Panc1 (cell line): ENCODE measurements at regions not wholly inside any gene's neighbourhood (a gene's known extent, or its start where the extent isn't known, plus 50 kb on each side); places are given as distances from the start of the nearest gene placed in this dataset.

ENCODE experiments used
- ATAC-seq: fragments of 200-7000 bp; cut with Tn5 transposase; 2 replicates; pipeline ENCODE4 v1.9.1; 2020; ENCODE audit warnings: mild to moderate bottlenecking, moderate library complexity
- BruUV-seq: library from RNA; stranded (reverse); fragments of 400-500 nt; replicated peaks from 2 replicates; lab custom pipeline; 2021; lab: Mats Ljungman, UMichigan
- CTCF ChIA-PET: fragments of 300-600 bp; sonication (Branson Sonifier 250); formaldehyde crosslinking; loops from one replicate; lab custom pipeline; 2022; ENCODE audit warnings: antibody characterized with exemption; lab: Charles Lee
- POLR2A ChIA-PET: fragments of 300-600 bp; sonication (Branson Sonifier 250); formaldehyde crosslinking; loops from one replicate; lab custom pipeline; 2022; ENCODE audit warnings: antibody characterized with exemption; lab: Charles Lee
- DNase-seq: peaks from one replicate; pipeline ENCODE4 v3.0.0-alpha.2; 2010; ENCODE audit warnings: low read depth, low spot score
- H3K27ac ChIP-seq: 2 replicates; pipeline ENCODE4 v1.5.1; 2011; ENCODE audit warnings: mild to moderate bottlenecking, low read length, inconsistent platforms
- H3K27me3 ChIP-seq: fragments of 200-500 bp; sonication (Bioruptor generic); 2 replicates; pipeline ENCODE4 v1.6.0; 2014; ENCODE audit warnings: low read length, inconsistent platforms; ENCODE audit not compliant: control insufficient read depth, insufficient read depth
- H3K36me3 ChIP-seq: fragments of 200-500 bp; sonication (Bioruptor generic); 2 replicates; pipeline ENCODE4 v1.5.1; 2014; ENCODE audit warnings: inconsistent platforms, mild to moderate bottlenecking, low read length, moderate library complexity; ENCODE audit not compliant: control insufficient read depth, insufficient read depth
- H3K4me1 ChIP-seq: 2 replicates; pipeline ENCODE4 v1.5.1; 2011; ENCODE audit warnings: inconsistent platforms, mild to moderate bottlenecking, low read length, moderate library complexity; ENCODE audit not compliant: control insufficient read depth, insufficient read depth
- H3K4me3 ChIP-seq, 2 experiments: 2 replicates each; pipeline ENCODE4 v1.5.1; 2011 to 2012; ENCODE audit warnings: low read depth in 2 of 2, low read length in 2 of 2, mild to moderate bottlenecking in 2 of 2, inconsistent platforms in 1 of 2, moderate library complexity in 1 of 2
- H3K9me3 ChIP-seq: fragments of 200-500 bp; sonication (Bioruptor generic); 2 replicates; pipeline ENCODE4 v1.5.1; 2014; ENCODE audit warnings: low read depth, mild to moderate bottlenecking, inconsistent platforms, low read length, moderate library complexity; ENCODE audit not compliant: control insufficient read depth, insufficient read depth
- POLR2AphosphoS5 ChIP-seq: IDR thresholded peaks from 2 replicates; pipeline ENCODE4 v1.6.1; 2012; ENCODE audit warnings: mild to moderate bottlenecking, low read depth, low read length, moderate library complexity
- SIN3A ChIP-seq: IDR thresholded peaks from 2 replicates; pipeline ENCODE4 v1.6.1; 2012; ENCODE audit warnings: low read depth, mild to moderate bottlenecking, low read length, moderate library complexity, borderline replicate concordance; ENCODE audit not compliant: insufficient read depth
- TCF7L2 ChIP-seq: IDR thresholded peaks from 2 replicates; pipeline ENCODE4 v1.6.1; 2011; ENCODE audit warnings: mild to moderate bottlenecking, low read depth, low read length, inconsistent platforms
- in situ Hi-C: cut with HindIII; loops from 2 replicates; pipeline ENCODE4 v1.10.0; 2016; ENCODE audit warnings: low sequenced_read_pairs, low pct_unique_long_range_greater_than_20kb
- intact Hi-C: fragments of 100-400 bp; cut with micrococcal nuclease; formaldehyde crosslinking; loops from one replicate; pipeline ENCODE4 v1.10.0; 2022; ENCODE audit not compliant: unreplicated experiment
- TF ChIP-seq, protein P1 (sequence below): fragments of 450-650 bp; IDR thresholded peaks from 2 replicates; pipeline ENCODE4 v1.5.1; 2017; ENCODE audit warnings: mild to moderate bottlenecking
- TF ChIP-seq, protein P2 (sequence below), 2 experiments: IDR thresholded peaks; 2 replicates each; pipeline ENCODE4 v1.6.1; 2011 to 2012; ENCODE audit warnings: low read depth in 2 of 2, control low read depth in 1 of 2, low read length in 1 of 2, mild to moderate bottlenecking in 1 of 2, moderate library complexity in 1 of 2; ENCODE audit not compliant: insufficient read depth in 1 of 2

DNA sequence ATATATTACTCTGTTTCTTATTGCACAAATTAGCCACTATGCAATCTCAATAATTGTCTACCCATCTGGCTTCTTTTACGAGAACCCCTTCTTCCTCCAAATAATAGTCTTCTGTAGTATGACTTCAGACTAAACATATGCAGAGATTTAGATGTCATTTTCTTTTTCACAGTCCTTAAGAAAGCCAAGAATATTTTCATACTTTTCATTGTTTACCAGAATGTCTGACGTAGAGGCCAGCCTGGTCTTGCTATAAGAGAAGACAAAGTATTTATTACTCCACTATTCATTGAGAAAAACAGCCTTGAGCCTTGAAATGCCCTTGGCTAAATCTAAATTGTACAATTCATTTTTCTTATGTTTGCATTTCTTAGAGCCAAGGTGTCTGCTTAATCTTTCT is 714.9 kb upstream of the CXADR start:
- CTCF ChIA-PET = no interaction called here
- intact Hi-C loops = no loop called here
- no peaks in the 10 kb centered on the region for H3K27me3 ChIP-seq

DNA sequence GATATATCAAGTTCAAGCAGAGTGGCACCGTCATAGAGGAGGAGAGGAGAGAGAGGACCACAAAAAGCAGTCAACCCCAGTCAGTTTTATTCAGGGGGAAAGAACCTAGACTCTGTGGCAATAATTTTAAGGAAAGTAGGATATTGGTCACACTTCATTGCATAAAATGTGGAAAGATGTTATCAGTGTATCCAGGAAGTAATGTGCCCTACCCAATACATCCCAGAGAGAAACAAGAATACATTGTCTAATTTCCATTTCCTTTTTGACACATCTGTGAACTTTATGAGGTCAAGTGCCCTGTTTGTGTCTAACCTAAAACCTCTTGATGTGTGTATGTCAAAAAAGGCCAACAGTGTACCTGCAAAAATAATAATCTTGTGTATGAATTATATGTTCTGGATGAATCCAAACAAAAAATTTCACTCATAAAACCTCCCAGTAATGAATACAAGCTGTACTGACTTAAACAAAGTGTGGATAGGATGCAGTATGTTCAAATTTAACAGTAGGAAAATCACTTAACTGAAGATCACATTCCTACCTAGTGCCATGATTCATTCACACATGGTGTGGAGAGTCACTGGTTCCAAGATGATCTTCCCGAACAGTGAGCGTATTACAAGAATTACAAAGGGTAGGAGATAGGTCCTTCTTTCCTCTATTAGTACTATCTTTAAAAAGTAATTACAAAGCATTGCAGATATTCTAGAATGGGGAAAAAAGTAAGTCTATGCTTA is 712.1 kb upstream of the CXADR start:
- no TSS peak for BruUV-seq
- POLR2A ChIA-PET = no interaction called here
- Histone ChIP-seq H3K4me3 (no peak overlapping the region), H3K27ac (no peak overlapping the region), H3K9me3 (no peaks in the 10 kb centered on the region), H3K4me1 (no peaks in the 10 kb centered on the region), H3K27me3 (no peaks in the 10 kb centered on the region), H3K36me3 (no peaks in the 10 kb centered on the region)
- TF ChIP-seq, protein P1, sequence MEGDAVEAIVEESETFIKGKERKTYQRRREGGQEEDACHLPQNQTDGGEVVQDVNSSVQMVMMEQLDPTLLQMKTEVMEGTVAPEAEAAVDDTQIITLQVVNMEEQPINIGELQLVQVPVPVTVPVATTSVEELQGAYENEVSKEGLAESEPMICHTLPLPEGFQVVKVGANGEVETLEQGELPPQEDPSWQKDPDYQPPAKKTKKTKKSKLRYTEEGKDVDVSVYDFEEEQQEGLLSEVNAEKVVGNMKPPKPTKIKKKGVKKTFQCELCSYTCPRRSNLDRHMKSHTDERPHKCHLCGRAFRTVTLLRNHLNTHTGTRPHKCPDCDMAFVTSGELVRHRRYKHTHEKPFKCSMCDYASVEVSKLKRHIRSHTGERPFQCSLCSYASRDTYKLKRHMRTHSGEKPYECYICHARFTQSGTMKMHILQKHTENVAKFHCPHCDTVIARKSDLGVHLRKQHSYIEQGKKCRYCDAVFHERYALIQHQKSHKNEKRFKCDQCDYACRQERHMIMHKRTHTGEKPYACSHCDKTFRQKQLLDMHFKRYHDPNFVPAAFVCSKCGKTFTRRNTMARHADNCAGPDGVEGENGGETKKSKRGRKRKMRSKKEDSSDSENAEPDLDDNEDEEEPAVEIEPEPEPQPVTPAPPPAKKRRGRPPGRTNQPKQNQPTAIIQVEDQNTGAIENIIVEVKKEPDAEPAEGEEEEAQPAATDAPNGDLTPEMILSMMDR = no peak
- TF ChIP-seq, protein P2, sequence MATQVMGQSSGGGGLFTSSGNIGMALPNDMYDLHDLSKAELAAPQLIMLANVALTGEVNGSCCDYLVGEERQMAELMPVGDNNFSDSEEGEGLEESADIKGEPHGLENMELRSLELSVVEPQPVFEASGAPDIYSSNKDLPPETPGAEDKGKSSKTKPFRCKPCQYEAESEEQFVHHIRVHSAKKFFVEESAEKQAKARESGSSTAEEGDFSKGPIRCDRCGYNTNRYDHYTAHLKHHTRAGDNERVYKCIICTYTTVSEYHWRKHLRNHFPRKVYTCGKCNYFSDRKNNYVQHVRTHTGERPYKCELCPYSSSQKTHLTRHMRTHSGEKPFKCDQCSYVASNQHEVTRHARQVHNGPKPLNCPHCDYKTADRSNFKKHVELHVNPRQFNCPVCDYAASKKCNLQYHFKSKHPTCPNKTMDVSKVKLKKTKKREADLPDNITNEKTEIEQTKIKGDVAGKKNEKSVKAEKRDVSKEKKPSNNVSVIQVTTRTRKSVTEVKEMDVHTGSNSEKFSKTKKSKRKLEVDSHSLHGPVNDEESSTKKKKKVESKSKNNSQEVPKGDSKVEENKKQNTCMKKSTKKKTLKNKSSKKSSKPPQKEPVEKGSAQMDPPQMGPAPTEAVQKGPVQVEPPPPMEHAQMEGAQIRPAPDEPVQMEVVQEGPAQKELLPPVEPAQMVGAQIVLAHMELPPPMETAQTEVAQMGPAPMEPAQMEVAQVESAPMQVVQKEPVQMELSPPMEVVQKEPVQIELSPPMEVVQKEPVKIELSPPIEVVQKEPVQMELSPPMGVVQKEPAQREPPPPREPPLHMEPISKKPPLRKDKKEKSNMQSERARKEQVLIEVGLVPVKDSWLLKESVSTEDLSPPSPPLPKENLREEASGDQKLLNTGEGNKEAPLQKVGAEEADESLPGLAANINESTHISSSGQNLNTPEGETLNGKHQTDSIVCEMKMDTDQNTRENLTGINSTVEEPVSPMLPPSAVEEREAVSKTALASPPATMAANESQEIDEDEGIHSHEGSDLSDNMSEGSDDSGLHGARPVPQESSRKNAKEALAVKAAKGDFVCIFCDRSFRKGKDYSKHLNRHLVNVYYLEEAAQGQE (IDR thresholded peaks at IDR 0.05; ENCODE audit: insufficient read depth in 1 of 2, low read depth in 2 of 2, low read length in 1 of 2) = no peak
- no peak for TF ChIP-seq TCF7L2
- no peak for TF ChIP-seq POLR2AphosphoS5
- no peak for TF ChIP-seq SIN3A
- intact Hi-C loops = no loop called here
- CTCF ChIA-PET = no interaction called here
- no peak for DNase-seq
- no peak for ATAC-seq
- in situ Hi-C loops = no loop called here

More for the DNA sequence above, 714.9 kb upstream of the CXADR start:
- Histone ChIP-seq H3K9me3 (no peaks in the 10 kb centered on the region), H3K27ac (no peak overlapping the region), H3K4me1 (no peaks in the 10 kb centered on the region), H3K4me3 (no peak overlapping the region), H3K36me3 (no peaks in the 10 kb centered on the region)
- POLR2A ChIA-PET = no interaction called here
- DNase-seq (no peak), ATAC-seq (no peak)
- in situ Hi-C loops = no loop called here
- BruUV-seq = no TSS peak
- TF ChIP-seq POLR2AphosphoS5 (no peak), TCF7L2 (no peak), SIN3A (no peak)
- TF ChIP-seq, protein P1 = no peak
- TF ChIP-seq, protein P2 (IDR thresholded peaks at IDR 0.05; ENCODE audit: insufficient read depth in 1 of 2, low read depth in 2 of 2, low read length in 1 of 2) = no peak
